Muscle of back (tissue), 3 donors: ENCODE measurements at regions not wholly inside any gene's neighbourhood (a gene's known extent, or its start where the extent isn't known, plus 50 kb on each side); places are given as distances from the start of the nearest gene placed in this dataset.

Experiments
- DNase-seq, 3 donors: peaks; one replicate each; pipeline versions ENCODE4 v3.0.0 to v3.0.0-alpha.2; 2013

- peak; percentile 46 to 80 (median 54) for DNase-seq
Measured at GRCh38 chr9:16092142-16093091, 539.6 kb downstream of the CCDC171 start.

- no peak for DNase-seq
Measured at GRCh38 chr9:16098306-16098705, 545.5 kb downstream of the CCDC171 start.

- peak in 1 of 3 donors; percentile 62 for DNase-seq
Measured at GRCh38 chr9:16099732-16100536, 547.1 kb downstream of the CCDC171 start.

GRCh38 chr9:16100537-16101091 is 547.8 kb downstream of the CCDC171 start:
- DNase-seq: peak in 2 of 3 donors; percentile 66 to 87

GRCh38 chr9:16102154-16102553 is 549.3 kb downstream of the CCDC171 start:
- DNase-seq: no peak

GRCh38 chr9:16103620-16104397 is 551.0 kb downstream of the CCDC171 start:
- peak in 1 of 3 donors; percentile 75 for DNase-seq

- DNase-seq: peak in 1 of 3 donors; percentile 52
Measured at GRCh38 chr9:16105168-16106020, 552.6 kb downstream of the CCDC171 start.

- DNase-seq: peak in 1 of 3 donors; percentile 60
Measured at GRCh38 chr9:16106021-16106571, 553.3 kb downstream of the CCDC171 start.

- DNase-seq: no peak
Measured at GRCh38 chr9:16112116-16112515, 559.3 kb downstream of the CCDC171 start.

GRCh38 chr9:16115994-16116393 is 563.2 kb downstream of the CCDC171 start:
- DNase-seq: no peak

- DNase-seq: no peak
Measured at GRCh38 chr9:16118043-16118442, 565.2 kb downstream of the CCDC171 start.

- no peak for DNase-seq
Measured at GRCh38 chr9:16119261-16120230, 566.7 kb downstream of the CCDC171 start.

- DNase-seq: peak in 1 of 3 donors; percentile 71
Measured at GRCh38 chr9:16120231-16120641, 567.4 kb downstream of the CCDC171 start.

- no peak for DNase-seq
Measured at GRCh38 chr9:16120727-16121126, 567.9 kb downstream of the CCDC171 start.

- DNase-seq: no peak
Measured at GRCh38 chr9:16121168-16121567, 568.3 kb downstream of the CCDC171 start.

GRCh38 chr9:16121601-16122286 is 568.9 kb downstream of the CCDC171 start:
- DNase-seq: no peak

GRCh38 chr9:16125629-16126028 is 572.8 kb downstream of the CCDC171 start:
- DNase-seq: no peak

- no peak for DNase-seq
Measured at GRCh38 chr9:16126042-16126441, 573.2 kb downstream of the CCDC171 start.
